ENCODE measurements at regions not wholly inside any gene's neighbourhood (a gene's known extent, or its start where the extent isn't known, plus 50 kb on each side); places are given as distances from the start of the nearest gene placed in this dataset.
A peak's percentile ranks its signal among the peaks of the same experiment; 100 is the strongest.

DNA sequence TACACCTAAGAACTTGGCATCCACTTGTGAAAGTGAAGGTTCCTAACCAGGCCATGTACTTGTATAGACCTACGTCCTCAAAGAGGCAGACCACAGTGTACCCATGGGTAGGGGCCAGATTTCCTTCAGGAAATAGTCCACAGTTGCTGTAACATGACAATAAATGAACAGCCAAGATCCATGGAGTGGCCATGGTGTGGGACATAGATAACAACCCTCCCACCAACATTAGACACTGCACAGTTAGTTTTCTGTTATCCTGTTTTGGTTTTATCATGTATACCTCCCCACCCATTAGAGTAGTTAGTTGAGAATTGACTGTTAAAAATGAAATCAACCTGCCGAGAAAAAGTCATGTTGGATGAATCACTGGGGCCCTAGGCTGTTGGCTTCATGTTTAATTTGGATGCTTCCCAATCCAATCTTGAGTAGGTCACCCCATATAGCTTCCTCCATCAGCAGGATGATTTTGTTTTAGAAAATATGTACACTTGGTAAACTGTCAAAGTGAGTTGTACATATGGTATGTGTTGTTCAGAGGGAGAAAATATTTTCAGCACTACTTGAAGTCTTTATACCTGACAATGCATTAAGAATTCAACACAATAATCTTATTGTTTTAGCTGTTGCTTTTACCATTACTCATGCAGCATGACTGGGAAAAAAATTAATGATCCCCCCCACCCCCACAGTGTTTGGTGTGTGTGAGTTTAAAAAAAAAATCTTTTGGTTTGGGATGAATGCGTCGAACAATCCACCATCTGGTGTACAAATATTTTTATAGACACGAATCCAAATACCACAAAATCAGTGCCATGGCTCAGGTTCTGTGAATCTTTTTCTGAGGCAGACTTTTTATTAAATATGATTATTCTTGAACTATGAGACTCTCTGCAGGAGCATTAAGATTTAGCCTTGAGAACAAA lies 88.3 kb upstream of the ARHGAP29 start:
- no peaks in the 10 kb centered on the region for H3K36me3 ChIP-seq
- H3K27me3 ChIP-seq (replicated peaks in 1 of 7) = peaks cover 0 to 27% (median 0%) of the 10 kb centered on the region in 7 donors
- intact Hi-C loops (cut with DNase I; ENCODE audit: low total_unique reads) = loop anchor here (10.0 kb wide), 1 partner anchor 81 kb away; no protein-coding TSS in a partner anchor
- TF ChIP-seq CTCF (IDR thresholded peaks at IDR 0.05 in 8 of 11, conservative IDR thresholded peaks at IDR 0.05 in 3 of 11) (no peak), POLR2A (IDR thresholded peaks at IDR 0.05) (no peak), POLR2AphosphoS5 (IDR thresholded peaks at IDR 0.05) (no peak)
- no peaks in the 10 kb centered on the region for H3K9me3 ChIP-seq
- no peak for DNase-seq
- peak overlapping the region; percentile 8 to 85 (median 70) for H3K27ac ChIP-seq
- H3K4me3 ChIP-seq = no peak overlapping the region
- WGBS, 5 donors = 61 to 80% (median 71%) methylated on average over 5 of the region's 5 CpGs
- H3K4me1 ChIP-seq = peaks cover 0 to 57% (median 23%) of the 10 kb centered on the region in 6 donors

DNA sequence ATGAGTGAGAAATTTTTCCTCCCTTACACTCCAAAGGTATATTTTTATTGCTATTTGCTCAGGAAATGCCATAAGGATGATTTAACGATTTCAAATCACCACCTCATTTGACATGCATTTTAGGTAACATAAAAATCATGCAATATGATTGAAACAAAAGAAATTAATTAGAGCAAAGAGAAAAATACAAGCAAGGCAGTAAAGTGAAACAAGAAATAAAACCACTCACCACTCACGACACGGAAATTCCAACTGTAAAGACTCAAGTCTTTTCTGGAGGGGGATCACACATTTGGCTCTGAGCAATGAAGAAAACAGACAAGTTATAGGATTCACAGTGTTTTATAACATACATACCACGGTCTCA lies 86.8 kb upstream of the ARHGAP29 start:
- H3K4me3 ChIP-seq = no peak overlapping the region
- H3K27ac ChIP-seq = peak overlapping the region; percentile 38 to 85 (median 70)
- peaks cover 0 to 25% (median 0%) of the 10 kb centered on the region in 7 donors for H3K27me3 ChIP-seq (replicated peaks in 1 of 7)
- TF ChIP-seq CTCF (IDR thresholded peaks at IDR 0.05 in 8 of 11, conservative IDR thresholded peaks at IDR 0.05 in 3 of 11) (no peak), POLR2AphosphoS5 (IDR thresholded peaks at IDR 0.05) (no peak), POLR2A (IDR thresholded peaks at IDR 0.05) (no peak)
- no peak for DNase-seq
- H3K9me3 ChIP-seq = no peaks in the 10 kb centered on the region
- intact Hi-C loops (cut with DNase I; ENCODE audit: low total_unique reads) = loop anchor here (10.0 kb wide), 1 partner anchor 79 kb away; no protein-coding TSS in a partner anchor
- peaks cover 0 to 53% (median 25%) of the 10 kb centered on the region in 6 donors for H3K4me1 ChIP-seq
- no peaks in the 10 kb centered on the region for H3K36me3 ChIP-seq
- WGBS, 5 donors = 50 to 74% (median 64%) methylated on average over 4 of the region's 4 CpGs

DNA sequence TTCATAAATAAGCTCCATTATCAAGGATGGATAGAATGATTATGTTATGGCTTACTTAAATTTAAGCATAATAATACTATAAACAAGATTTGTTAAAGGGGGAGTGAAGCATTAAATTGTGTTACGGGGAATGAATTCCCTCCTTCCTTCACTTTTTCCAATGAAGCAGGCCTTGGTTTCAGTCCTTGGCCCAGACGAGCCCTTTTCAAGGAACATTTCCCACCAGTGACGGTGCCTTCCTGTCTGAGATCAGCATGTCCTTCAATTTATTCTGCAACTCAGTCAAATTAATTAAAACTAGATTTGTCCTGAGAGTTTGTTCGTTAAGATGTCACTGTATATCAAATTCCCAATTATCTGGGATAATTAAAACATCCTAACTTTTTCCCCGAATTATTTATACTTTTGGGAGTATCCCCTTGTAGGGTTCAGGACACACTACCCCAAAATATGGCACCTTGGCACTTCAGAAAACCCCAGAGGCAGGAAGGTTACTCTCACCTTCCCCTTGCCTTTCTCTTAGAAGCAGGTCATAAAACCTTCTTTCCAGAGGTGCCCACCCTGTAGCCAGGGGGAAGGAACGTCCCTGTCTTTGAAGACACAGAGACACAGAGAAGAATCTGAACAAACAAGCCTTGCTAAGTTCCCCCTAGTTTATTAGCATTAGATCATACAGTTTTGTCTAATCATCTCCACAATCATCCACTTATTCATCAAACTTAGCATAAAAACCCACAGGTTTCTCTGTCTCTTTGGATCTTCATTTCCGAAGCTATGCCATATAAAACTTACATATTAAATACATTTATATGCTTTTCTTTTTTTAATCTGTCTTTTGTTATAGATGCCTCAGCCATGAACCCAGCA lies 86.2 kb upstream of the ARHGAP29 start:
- intact Hi-C loops (cut with DNase I; ENCODE audit: low total_unique reads) = loop anchor here (10.0 kb wide), 1 partner anchor 79 kb away; no protein-coding TSS in a partner anchor
- Histone ChIP-seq H3K9me3 (no peaks in the 10 kb centered on the region), H3K27me3 (replicated peaks in 1 of 7) (peaks cover 0 to 19% (median 0%) of the 10 kb centered on the region in 7 donors), H3K27ac (peak overlapping the region; percentile 57 to 85 (median 70)), H3K4me3 (no peak overlapping the region), H3K4me1 (peaks cover 0 to 52% (median 22%) of the 10 kb centered on the region in 6 donors), H3K36me3 (no peaks in the 10 kb centered on the region)
- 63 to 76% (median 74%) methylated on average over 7 of the region's 7 CpGs for WGBS, 5 donors
- no peak for DNase-seq
- TF ChIP-seq CTCF (IDR thresholded peaks at IDR 0.05 in 8 of 11, conservative IDR thresholded peaks at IDR 0.05 in 3 of 11) = no peak
- TF ChIP-seq POLR2AphosphoS5 (IDR thresholded peaks at IDR 0.05) = peak in 1 of 3 donors; percentile 67
- no peak for TF ChIP-seq POLR2A (IDR thresholded peaks at IDR 0.05)
